IMR-90 (cell line): ENCODE measurements at regions not wholly inside any gene's neighbourhood (a gene's known extent, or its start where the extent isn't known, plus 50 kb on each side); places are given as distances from the start of the nearest gene placed in this dataset.

ENCODE experiments used
- ATAC-seq: fragments of 200-7000 bp; cut with Tn5 transposase; 2 replicates; pipeline ENCODE4 v1.9.1; 2020; ENCODE audit warnings: low read depth, mild to moderate bottlenecking, moderate library complexity
- BruUV-seq: library from RNA; stranded (reverse); fragments of 400-500 nt; replicated peaks from 2 replicates; lab custom pipeline; 2021; lab: Mats Ljungman, UMichigan
- CTCF ChIA-PET: fragments of 300-600 bp; formaldehyde crosslinking; extraction: SDS; loops from one replicate; lab custom pipeline; 2021; ENCODE audit warnings: antibody characterized with exemption; lab: Yijun Ruan, JAX
- POLR2A ChIA-PET: fragments of 300-600 bp; sonication (Branson Sonifier 250); formaldehyde crosslinking; loops from one replicate; lab custom pipeline; 2022; ENCODE audit warnings: antibody characterized with exemption; ENCODE audit not compliant: unreplicated experiment; lab: Charles Lee
- DNase-seq: peaks from one replicate; pipeline ENCODE4 v3.0.0; 2013
- H2AFZ ChIP-seq: replicated peaks from 2 replicates; pipeline ENCODE3; 2013; ENCODE audit warnings: low read length, mild to moderate bottlenecking; ENCODE audit not compliant: poor library complexity
- H2AK5ac ChIP-seq: 2 replicates; pipeline ENCODE4 v1.6.1; 2013; ENCODE audit warnings: low read depth, low read length, inconsistent platforms
- H2AK9ac ChIP-seq: replicated peaks from 2 replicates; pipeline ENCODE3; 2013; ENCODE audit warnings: mild to moderate bottlenecking, low read depth, low read length, moderate library complexity; ENCODE audit not compliant: poor library complexity
- H2BK120ac ChIP-seq: 2 replicates; pipeline ENCODE4 v1.6.1; 2013; ENCODE audit warnings: low read depth, low read length, inconsistent platforms
- H2BK15ac ChIP-seq: 3 replicates; pipeline ENCODE4 v1.6.1; 2013; ENCODE audit warnings: low read depth, low read length, inconsistent platforms
- H2BK20ac ChIP-seq: 2 replicates; pipeline ENCODE4 v1.6.1; 2013; ENCODE audit warnings: low read depth, mild to moderate bottlenecking, inconsistent platforms, low read length, moderate library complexity
- H2BK5ac ChIP-seq: 2 replicates; pipeline ENCODE4 v1.6.1; 2013; ENCODE audit warnings: mild to moderate bottlenecking, low read depth, low read length, inconsistent platforms; ENCODE audit not compliant: poor library complexity, severe bottlenecking
- H3K14ac ChIP-seq: replicated peaks from 2 replicates; pipeline ENCODE4 v1.6.1; 2013; ENCODE audit warnings: low read depth, low read length, inconsistent platforms
- H3K18ac ChIP-seq: 2 replicates; pipeline ENCODE4 v1.6.1; 2013; ENCODE audit warnings: low read depth, low read length, control low read depth
- H3K23ac ChIP-seq: 2 replicates; pipeline ENCODE4 v1.6.1; 2013; ENCODE audit warnings: low read depth, low read length, inconsistent platforms
- H3K27ac ChIP-seq: 2 replicates; pipeline ENCODE4 v1.5.1; 2013; ENCODE audit warnings: mild to moderate bottlenecking, control low read depth, low read length; ENCODE audit not compliant: insufficient read depth
- H3K27me3 ChIP-seq: 2 replicates; pipeline ENCODE4 v1.6.1; 2013; ENCODE audit warnings: low read length; ENCODE audit not compliant: control insufficient read depth, insufficient read depth
- H3K36me3 ChIP-seq: 2 replicates; pipeline ENCODE4 v1.6.1; 2013; ENCODE audit warnings: low read length, mixed read lengths; ENCODE audit not compliant: control insufficient read depth, insufficient read depth
- H3K4ac ChIP-seq: 2 replicates; pipeline ENCODE4 v1.6.1; 2013; ENCODE audit warnings: low read depth, low read length, inconsistent platforms
- H3K4me1 ChIP-seq: 2 replicates; pipeline ENCODE4 v1.6.1; 2013; ENCODE audit warnings: low read length, mixed read lengths; ENCODE audit not compliant: control insufficient read depth, insufficient read depth
- H3K4me2 ChIP-seq: 2 replicates; pipeline ENCODE4 v1.6.1; 2013; ENCODE audit warnings: low read depth, mild to moderate bottlenecking, control low read depth, low read length, moderate library complexity
- H3K4me3 ChIP-seq: 2 replicates; pipeline ENCODE4 v1.5.1; 2013; ENCODE audit warnings: low read depth, mild to moderate bottlenecking, control low read depth, low read length, moderate library complexity; ENCODE audit not compliant: insufficient read depth
- H3K56ac ChIP-seq: 2 replicates; pipeline ENCODE4 v1.6.1; 2013; ENCODE audit warnings: low read length, inconsistent platforms; ENCODE audit not compliant: insufficient read depth; ENCODE audit errors: extremely low read depth
- H3K79me1 ChIP-seq, 2 experiments: 2 replicates each; pipeline ENCODE4 v1.6.1; 2013; ENCODE audit warnings: low read length in 2 of 2, inconsistent platforms in 1 of 2, low read depth in 1 of 2
- H3K9ac ChIP-seq: 2 replicates; pipeline ENCODE4 v1.6.1; 2013; ENCODE audit warnings: low read depth, low read length, control low read depth
- H3K9me1 ChIP-seq: 2 replicates; pipeline ENCODE4 v1.6.1; 2013; ENCODE audit warnings: low read length, inconsistent platforms; ENCODE audit not compliant: insufficient read depth
- H3K9me3 ChIP-seq: 2 replicates; pipeline ENCODE4 v1.6.1; 2013; ENCODE audit warnings: low read length; ENCODE audit not compliant: control insufficient read depth, insufficient read depth
- H4K20me1 ChIP-seq: 2 replicates; pipeline ENCODE4 v1.6.1; 2013; ENCODE audit warnings: low read length, inconsistent platforms; ENCODE audit not compliant: insufficient read depth
- H4K5ac ChIP-seq: 2 replicates; pipeline ENCODE4 v1.6.1; 2013; ENCODE audit warnings: mild to moderate bottlenecking, low read depth, low read length, control low read depth
- H4K8ac ChIP-seq, 2 experiments: 2 replicates each; pipeline ENCODE4 v1.6.1; 2013; ENCODE audit warnings: low read depth in 2 of 2, low read length in 2 of 2, control low read depth in 1 of 2, inconsistent platforms in 1 of 2
- H4K91ac ChIP-seq: 2 replicates; pipeline ENCODE4 v1.6.1; 2013; ENCODE audit warnings: low read depth, low read length, inconsistent platforms; ENCODE audit not compliant: insufficient read depth
- BHLHE40 ChIP-seq: fragments of 150-350 bp; IDR thresholded peaks from 2 replicates; pipeline ENCODE4 v1.6.1; 2016; ENCODE audit warnings: mild to moderate bottlenecking, low read depth, low read length
- CEBPB ChIP-seq: IDR thresholded peaks from 2 replicates; pipeline ENCODE4 v1.6.1; 2012; ENCODE audit warnings: low read depth, low read length, improper control_type of control experiment
- CHD1 ChIP-seq: IDR thresholded peaks from 2 replicates; pipeline ENCODE4 v1.6.1; 2012; ENCODE audit warnings: low read depth, low read length, improper control_type of control experiment
- MAFK ChIP-seq: IDR thresholded peaks from 2 replicates; pipeline ENCODE4 v1.6.1; 2012; ENCODE audit warnings: low read depth, low read length, improper control_type of control experiment
- RCOR1 ChIP-seq: IDR thresholded peaks from 2 replicates; pipeline ENCODE4 v1.6.1; 2012; ENCODE audit warnings: mild to moderate bottlenecking, low read length, improper control_type of control experiment; ENCODE audit not compliant: insufficient replicate concordance
- WGBS, 2 experiments: methylation state at CpG; one replicate each; pipeline versions ENCODE4 v1.1.5 to v1.1.7; 2013; ENCODE audit warnings: missing lambda C conversion rate in 2 of 2; ENCODE audit not compliant: insufficient read length in 1 of 2; ENCODE audit errors: extremely low coverage in 2 of 2; 5-methylcytosine and 5-hydroxymethylcytosine counted together
- dilution Hi-C: fragments of 300-500 bp; cut with HindIII; formaldehyde crosslinking; loops from one replicate; pipeline ENCODE4 v1.14.3; 2018; ENCODE audit warnings: low sequenced_read_pairs; ENCODE audit not compliant: unreplicated experiment
- in situ Hi-C: fragments of 300-500 bp; cut with MboI; formaldehyde crosslinking; loops from 3 replicates; pipeline ENCODE4 v1.14.3; 2019; ENCODE audit warnings: low sequenced_read_pairs, inconsistent platforms, mixed read lengths
- intact Hi-C: fragments of 100-400 bp; cut with micrococcal nuclease; formaldehyde crosslinking; loops from 2 replicates; pipeline ENCODE4 v1.10.0; 2022

GRCh38 chr11:21921151-21921550 lies 271.7 kb upstream of the ANO5 start:
- Histone ChIP-seq H3K27me3 (no peaks in the 10 kb centered on the region), H2AK9ac (no peak overlapping the region), H2AFZ (no peak overlapping the region), H4K8ac (no peak overlapping the region), H3K9me3 (peaks cover 9% of the 10 kb centered on the region), H2AK5ac (no peak overlapping the region), H2BK5ac (no peak overlapping the region), H3K4me3 (no peak overlapping the region), H3K27ac (no peak overlapping the region), H4K20me1 (no peaks in the 10 kb centered on the region), H4K91ac (no peak overlapping the region), H2BK120ac (no peak overlapping the region), H3K56ac (no peak overlapping the region), H3K9ac (no peak overlapping the region), H3K23ac (no peak overlapping the region), H3K4me1 (no peaks in the 10 kb centered on the region), H4K5ac (no peak overlapping the region), H3K9me1 (no peaks in the 10 kb centered on the region), H3K4me2 (no peak overlapping the region), H3K79me1 (no peaks in the 10 kb centered on the region), H2BK20ac (no peak overlapping the region), H3K14ac (no peak overlapping the region), H3K18ac (no peak overlapping the region), H3K4ac (no peak overlapping the region), H3K36me3 (no peaks in the 10 kb centered on the region), H2BK15ac (no peak overlapping the region)
- intact Hi-C loops (no loop called here), in situ Hi-C loops (no loop called here), dilution Hi-C loops (no loop called here)
- BruUV-seq = no TSS peak
- POLR2A ChIA-PET = no interaction called here
- TF ChIP-seq BHLHE40 (no peak), CHD1 (no peak), RCOR1 (no peak), MAFK (no peak), CEBPB (no peak)
- ATAC-seq (no peak), DNase-seq (no peak)
- no CpG with 5 or more reads among the region's 1 CpG for WGBS, 2 experiments
- CTCF ChIA-PET = no interaction called here
